ENCODE measurements at regions not wholly inside any gene's neighbourhood (a gene's known extent, or its start where the extent isn't known, plus 50 kb on each side); places are given as distances from the start of the nearest gene placed in this dataset.

- DNase-seq (ENCODE audit: low read depth), result no peak
Observed at GRCh38 chr13:40191186-40191980, 475.1 kb downstream of the FOXO1 start.

DNA sequence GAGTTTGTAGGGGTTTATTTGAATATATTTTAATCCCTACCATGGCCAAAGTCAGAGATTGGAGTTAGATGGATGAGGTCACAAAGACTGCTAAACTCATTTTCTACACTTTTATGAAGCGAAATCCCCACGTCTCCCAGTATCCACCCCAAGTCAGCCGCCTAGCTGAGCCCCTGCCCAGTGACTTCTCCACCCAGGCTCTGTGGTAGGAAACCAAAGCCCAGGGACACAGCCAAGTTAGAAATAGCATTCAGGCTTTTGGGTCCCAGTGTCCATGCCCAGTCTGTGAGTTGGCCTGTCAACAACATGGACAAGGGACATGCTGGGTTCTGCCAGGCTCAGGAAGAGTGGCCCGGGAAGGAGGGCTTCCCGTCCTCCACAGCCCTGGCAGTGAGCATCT is 474.0 kb downstream of the FOXO1 start:
- no peak for DNase-seq (ENCODE audit: low read depth)

DNA sequence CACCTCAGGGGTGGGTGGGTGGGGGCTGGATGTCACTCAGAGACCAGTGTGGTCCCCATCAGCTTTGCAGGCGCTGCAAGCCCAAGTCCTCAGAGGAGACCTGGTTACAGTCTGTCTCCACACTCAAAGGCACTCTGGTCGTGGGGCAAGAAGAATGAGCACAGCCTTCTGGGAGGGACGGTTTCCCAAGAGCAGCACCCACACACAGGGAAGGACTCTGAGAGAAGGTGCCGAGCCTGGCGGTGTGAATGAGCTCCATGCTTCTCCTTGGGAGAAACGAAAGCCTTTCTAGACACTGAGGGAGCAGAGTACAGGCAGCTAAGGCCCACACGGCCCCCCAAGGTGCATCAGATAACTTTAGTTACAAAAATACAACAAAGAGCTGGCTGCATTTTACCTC is 473.6 kb downstream of the FOXO1 start:
- no peak for DNase-seq (ENCODE audit: low read depth)

DNA sequence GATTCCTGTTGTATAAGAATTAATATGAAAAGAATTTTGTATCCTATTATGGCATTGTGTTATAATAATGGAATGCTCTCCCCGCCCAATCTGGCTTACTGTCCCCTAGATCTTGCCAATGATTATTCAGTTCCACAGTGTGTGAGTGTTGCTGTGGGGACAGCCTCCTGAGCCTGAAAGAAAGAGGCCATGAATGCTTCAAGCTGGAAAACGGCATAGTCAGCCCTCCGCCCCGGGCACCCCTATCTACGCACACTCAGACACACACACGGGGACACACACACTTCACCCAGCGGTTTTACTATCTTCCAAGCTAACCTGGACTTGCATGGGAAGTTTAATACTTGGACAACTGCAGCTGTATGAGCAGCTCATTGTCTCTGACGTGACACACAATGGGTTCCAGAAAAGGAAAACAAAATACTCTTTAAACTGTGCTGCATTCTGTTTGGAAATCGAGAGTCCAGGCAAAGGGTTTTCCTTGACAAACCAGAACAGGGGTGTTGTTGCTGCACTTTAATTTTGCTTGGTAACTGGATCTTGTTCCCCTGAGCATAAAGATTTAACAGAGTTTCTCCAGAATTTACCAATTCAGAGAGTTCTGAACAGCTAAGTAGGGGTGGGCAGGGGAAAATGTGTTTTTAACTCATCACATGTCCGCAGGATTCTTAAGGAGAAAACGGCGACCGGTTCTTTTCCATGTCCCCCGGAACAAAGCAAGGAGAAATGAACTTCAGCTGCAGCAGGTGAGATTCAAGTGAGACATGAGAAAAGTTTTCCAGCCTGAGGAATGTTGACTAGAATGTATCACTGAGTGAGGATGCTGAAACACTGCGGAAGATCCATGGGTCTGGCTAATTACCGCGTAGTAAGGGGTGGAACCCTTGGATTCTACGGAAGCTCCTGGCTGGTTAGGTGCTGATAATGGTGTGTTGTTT is 472.9 kb downstream of the FOXO1 start:
- peak; percentile 38 for DNase-seq (ENCODE audit: low read depth)

DNA sequence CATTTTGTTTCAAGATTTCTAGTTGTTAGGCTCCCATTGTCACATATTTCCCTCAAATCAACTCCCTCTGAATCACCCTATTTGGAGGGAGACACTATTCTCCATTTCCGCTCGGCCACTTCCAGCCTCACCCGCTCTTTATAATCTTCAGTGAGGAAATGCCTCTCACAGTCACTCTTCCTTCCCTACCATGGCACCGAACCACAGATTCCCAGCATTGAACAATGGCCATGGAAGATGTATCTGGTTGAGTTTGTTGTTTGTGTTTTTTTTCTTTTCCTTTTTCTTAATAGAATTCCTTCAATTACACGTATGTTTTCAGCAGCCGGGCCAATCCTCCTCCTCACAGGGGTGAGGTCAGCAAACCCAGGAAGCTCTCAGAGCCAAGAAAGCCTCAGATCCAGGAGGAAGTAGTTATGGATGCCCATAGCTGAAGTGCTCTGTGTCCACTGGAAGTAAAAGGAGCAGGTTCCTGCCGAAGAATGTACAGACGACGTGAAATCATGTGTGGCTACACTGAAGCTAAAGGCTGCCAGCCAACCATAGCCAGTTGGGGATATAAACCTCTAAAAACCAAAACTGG is 472.1 kb downstream of the FOXO1 start:
- no peak for DNase-seq (ENCODE audit: low read depth)

GRCh38 chr13:40197049-40197448 is 469.4 kb downstream of the FOXO1 start:
- DNase-seq (ENCODE audit: low read depth), result no peak

GRCh38 chr13:40197936-40198595 is 468.4 kb downstream of the FOXO1 start:
- no peak for DNase-seq (ENCODE audit: low read depth)

DNA sequence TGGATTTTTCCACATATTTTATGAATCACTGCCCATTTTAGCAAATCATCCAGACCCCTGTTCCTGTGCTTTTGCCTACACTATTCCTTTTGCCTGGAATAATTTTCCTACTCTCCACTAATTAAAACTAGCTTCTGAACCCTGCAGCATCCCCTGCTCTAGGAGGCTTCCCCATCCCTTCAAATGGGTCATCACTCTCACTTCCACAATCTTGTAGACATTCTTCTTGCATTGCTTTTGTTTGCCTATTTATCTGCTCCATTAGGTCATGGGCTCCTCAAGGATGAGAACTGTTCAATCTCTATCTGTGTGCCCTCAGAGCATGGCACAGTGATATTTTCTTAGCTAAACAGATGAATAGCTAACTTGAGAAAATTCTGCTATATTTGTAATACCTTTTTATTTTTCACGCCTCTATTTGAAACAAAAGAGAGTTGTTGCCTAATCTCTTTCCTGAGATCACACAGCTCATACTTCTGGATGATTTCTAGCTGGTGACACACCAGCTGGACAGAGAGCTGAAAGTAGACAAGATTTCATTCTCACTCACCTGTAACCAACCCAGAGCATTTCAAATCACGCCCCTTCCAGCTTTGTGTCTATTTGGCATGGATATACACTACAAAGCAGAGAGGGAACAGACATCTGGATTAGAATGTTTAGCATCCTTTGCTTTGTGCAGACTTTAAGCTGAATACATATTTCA is 466.0 kb downstream of the FOXO1 start:
- no peak for DNase-seq (ENCODE audit: low read depth)

- DNase-seq (ENCODE audit: low read depth), result no peak
Observed at GRCh38 chr13:40204246-40204645, 462.2 kb downstream of the FOXO1 start.

DNA sequence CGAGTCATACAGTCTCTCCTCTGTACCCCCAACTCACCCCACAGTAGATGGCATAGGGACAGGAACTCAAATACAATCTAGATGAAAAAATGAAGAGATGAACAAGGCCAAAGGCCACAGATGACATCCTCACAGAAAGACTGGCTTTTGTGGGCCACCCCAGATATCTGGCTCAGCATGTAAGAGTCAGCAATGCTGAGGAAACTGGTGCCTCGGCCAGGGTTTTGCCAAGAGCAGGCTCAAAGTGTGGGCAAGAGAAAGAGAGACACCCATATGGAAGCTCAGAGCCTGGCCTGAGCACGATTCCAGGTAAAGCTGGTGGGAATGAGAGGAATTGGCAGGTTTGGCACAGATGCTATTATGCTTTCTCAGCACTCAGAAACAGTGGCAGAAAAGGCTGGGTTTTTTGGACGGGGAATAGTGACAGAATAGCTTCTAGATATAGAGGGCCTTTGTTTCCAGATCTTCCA is 460.6 kb downstream of the FOXO1 start:
- DNase-seq (ENCODE audit: low read depth), result no peak

- no peak for DNase-seq (ENCODE audit: low read depth)
Observed at GRCh38 chr13:40206241-40207000, 460.0 kb downstream of the FOXO1 start.

DNA sequence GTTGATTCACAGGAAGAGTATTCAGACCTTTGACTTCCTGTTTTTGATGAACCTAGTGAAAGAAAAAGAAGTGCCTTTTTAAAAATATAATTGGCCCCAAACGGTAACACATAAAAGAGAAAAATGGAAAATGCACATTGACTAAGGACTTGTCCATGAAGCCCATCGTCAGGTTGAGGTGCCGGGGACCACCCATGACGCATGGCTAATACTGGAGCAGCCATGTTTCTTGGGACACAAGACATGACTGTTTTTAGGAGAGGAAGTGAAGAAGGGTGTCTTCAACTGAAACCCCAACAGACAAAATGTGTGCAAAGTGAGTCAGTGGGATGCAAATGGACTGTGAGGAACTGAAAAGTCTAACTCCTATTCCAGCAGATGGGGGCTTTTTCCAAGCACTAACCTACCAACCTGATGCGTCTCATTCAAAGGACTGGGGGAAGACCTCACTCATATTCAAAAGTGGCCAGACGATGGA is 459.4 kb downstream of the FOXO1 start:
- DNase-seq (ENCODE audit: low read depth), result no peak

DNA sequence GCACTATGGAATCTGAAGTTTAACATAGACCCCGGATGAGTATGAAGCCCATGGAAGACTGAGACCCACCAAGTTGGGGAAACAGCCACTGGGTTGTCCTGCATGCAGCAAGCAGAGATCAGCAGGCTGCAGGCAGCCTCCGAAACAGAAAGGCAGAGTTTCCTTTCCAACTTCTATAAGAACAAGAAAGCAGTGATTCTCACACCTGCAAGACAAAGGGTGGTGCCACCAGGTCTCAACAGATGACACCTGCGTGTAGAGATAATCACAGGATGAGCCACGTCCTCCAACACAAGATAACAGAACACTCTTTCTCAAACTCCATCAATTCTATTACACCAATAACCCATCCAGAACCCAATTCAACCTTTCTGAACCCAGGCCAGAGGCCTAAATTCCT is 457.9 kb downstream of the FOXO1 start:
- no peak for DNase-seq (ENCODE audit: low read depth)

- DNase-seq (ENCODE audit: low read depth), result no peak
Observed at GRCh38 chr13:40210865-40211585, 455.4 kb downstream of the FOXO1 start.

- DNase-seq (ENCODE audit: low read depth), result no peak
Observed at GRCh38 chr13:40211586-40211968, 454.9 kb downstream of the FOXO1 start.

DNA sequence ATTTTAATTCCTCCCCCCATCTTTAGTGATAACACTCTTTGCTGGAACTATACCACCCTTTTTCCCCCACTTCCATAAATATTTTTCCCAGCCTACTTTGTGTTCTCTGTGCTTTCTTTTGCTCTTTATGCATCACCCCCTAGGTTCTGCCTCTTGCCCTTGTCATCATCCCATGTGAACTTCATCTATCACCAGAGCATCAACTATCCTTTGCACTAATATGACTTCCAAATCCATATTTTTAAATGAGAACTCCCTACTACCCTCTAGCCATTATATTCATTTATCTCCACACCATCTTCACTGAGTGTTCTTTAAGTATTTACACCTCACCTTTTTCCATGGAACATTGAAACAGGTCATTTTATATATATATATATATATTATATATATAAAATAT is 452.7 kb downstream of the FOXO1 start:
- no peak for DNase-seq (ENCODE audit: low read depth)

DNA sequence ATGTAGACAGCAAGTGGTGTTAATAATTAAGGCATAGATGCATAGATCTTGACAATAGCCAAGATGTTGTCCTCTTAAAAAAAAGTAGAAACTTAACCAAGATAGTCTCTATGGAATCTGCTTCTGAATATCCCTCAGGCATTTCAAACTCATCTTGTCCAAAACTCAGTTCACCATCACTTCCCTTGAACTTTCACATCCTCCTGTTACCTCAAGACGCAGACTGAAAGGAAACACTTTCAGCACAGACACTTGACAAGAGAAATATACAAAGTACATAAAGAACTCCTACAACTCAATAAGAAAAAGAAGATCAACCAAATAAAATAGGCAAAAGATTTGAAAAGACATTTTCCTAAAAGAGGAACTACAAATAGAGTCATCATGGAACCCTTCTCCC is 451.1 kb downstream of the FOXO1 start:
- DNase-seq (ENCODE audit: low read depth), result no peak

- DNase-seq (ENCODE audit: low read depth), result no peak
Observed at GRCh38 chr13:40215747-40216146, 450.7 kb downstream of the FOXO1 start.

DNA sequence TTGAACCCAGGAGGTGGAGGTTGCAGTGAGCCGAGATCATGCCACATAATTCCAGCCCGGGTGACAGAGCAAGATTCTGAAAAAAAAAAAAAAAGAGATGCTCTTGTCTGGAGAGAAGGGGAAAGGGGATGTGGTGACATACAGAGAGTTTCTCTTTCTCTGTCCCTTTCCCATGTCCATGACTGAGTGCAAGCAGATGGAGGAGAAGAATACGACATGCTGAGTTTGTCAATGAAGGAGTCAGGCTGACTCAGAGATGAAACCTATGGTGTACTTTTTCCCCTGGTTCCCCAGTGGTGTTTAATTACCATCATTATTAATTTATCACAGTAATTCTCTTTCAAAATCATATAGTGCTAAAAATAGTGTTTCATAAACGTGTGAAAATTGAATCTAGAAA is 448.8 kb downstream of the FOXO1 start:
- DNase-seq (ENCODE audit: low read depth), result no peak
